Right lobe of liver (tissue), 4 donors: ENCODE measurements at regions not wholly inside any gene's neighbourhood (a gene's known extent, or its start where the extent isn't known, plus 50 kb on each side); places are given as distances from the start of the nearest gene placed in this dataset.

Experiments used
- POLR2A ChIP-seq: fragments of 450-650 bp; IDR thresholded peaks from one replicate; pipeline ENCODE4 v1.6.1; 2017; ENCODE audit warnings: antibody characterized with exemption, mild to moderate bottlenecking
- TF ChIP-seq, protein P1 (sequence below), 4 donors: fragments of 200-600 bp in 3 of 4; fragments of 450-650 bp in 1 of 4; IDR thresholded peaks; one replicate each; pipeline versions ENCODE4 v1.5.1 to v1.8.0; 2016 to 2022; ENCODE audit warnings: antibody characterized with exemption in 4 of 4, mild to moderate bottlenecking in 2 of 4
- donor health status: DM: no; HTN: no; CAD: no.
- donor health status: DM: no; HTN: no; CAD: no.
- donor health status: DM: no; HTN: yes; CAD: no.

DNA sequence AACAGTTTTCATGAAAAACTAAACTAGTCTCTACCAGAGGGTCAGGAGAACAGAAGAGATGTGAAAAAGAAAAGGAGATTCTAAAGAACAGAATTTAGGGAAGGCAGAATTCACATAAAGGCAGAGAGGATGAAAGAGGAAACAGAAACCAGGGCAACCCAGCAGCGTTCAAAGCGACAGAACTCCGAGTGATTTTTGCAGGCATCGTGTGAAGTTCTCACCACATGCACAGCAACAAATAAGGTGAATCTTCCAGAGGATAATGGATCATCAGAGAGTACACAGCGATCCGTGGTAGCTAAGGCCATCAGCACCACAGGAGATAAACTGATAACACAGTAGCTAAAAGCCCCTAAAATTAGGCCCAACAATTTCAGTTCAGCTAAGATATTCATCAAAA is 250.8 kb upstream of the THBS1 start:
- TF ChIP-seq, protein P1, sequence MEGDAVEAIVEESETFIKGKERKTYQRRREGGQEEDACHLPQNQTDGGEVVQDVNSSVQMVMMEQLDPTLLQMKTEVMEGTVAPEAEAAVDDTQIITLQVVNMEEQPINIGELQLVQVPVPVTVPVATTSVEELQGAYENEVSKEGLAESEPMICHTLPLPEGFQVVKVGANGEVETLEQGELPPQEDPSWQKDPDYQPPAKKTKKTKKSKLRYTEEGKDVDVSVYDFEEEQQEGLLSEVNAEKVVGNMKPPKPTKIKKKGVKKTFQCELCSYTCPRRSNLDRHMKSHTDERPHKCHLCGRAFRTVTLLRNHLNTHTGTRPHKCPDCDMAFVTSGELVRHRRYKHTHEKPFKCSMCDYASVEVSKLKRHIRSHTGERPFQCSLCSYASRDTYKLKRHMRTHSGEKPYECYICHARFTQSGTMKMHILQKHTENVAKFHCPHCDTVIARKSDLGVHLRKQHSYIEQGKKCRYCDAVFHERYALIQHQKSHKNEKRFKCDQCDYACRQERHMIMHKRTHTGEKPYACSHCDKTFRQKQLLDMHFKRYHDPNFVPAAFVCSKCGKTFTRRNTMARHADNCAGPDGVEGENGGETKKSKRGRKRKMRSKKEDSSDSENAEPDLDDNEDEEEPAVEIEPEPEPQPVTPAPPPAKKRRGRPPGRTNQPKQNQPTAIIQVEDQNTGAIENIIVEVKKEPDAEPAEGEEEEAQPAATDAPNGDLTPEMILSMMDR (IDR thresholded peaks at IDR 0.05) = no peak
- no peak for TF ChIP-seq POLR2A
